HL-60 (cell line): ENCODE measurements at regions not wholly inside any gene's neighbourhood (a gene's known extent, or its start where the extent isn't known, plus 50 kb on each side); places are given as distances from the start of the nearest gene placed in this dataset.

Experiments
- CTCF ChIP-seq: IDR thresholded peaks from one replicate; pipeline ENCODE4 v1.5.1; 2011; ENCODE audit warnings: low read length, control low read depth, inconsistent platforms; ENCODE audit not compliant: insufficient read depth
- GABPA ChIP-seq: IDR thresholded peaks from 2 replicates; pipeline ENCODE4 v1.6.1; 2012; ENCODE audit warnings: low read depth
- POLR2AphosphoS5 ChIP-seq: IDR thresholded peaks from 2 replicates; pipeline ENCODE4 v1.6.1; 2012; ENCODE audit warnings: low read depth
- REST ChIP-seq: IDR thresholded peaks from 2 replicates; pipeline ENCODE4 v1.6.1; 2012; ENCODE audit warnings: low read depth; ENCODE audit not compliant: insufficient replicate concordance
- SPI1 ChIP-seq: IDR thresholded peaks from 2 replicates; pipeline ENCODE4 v1.6.1; 2012; ENCODE audit warnings: low read depth, mild to moderate bottlenecking, borderline replicate concordance

GRCh38 chr10:71137701-71138100, 74.7 kb upstream of the UNC5B start:
- TF ChIP-seq CTCF: no peak
- no peak for TF ChIP-seq REST
- TF ChIP-seq GABPA: no peak
- no peak for TF ChIP-seq POLR2AphosphoS5
- TF ChIP-seq SPI1: no peak
